Mesendoderm (in vitro differentiated cells): ENCODE measurements at regions not wholly inside any gene's neighbourhood (a gene's known extent, or its start where the extent isn't known, plus 50 kb on each side); places are given as distances from the start of the nearest gene placed in this dataset.
"Not testable (repeated sequence)": the region's sequence is repeated elsewhere in the genome, so short reads cannot be mapped to it uniquely, and the experiment has no call there.

Experiments used
- DNase-seq: peaks from one replicate; pipeline ENCODE4 v3.0.0; 2013
- H2AK5ac ChIP-seq: 2 replicates; pipeline ENCODE4 v1.6.1; 2013; ENCODE audit warnings: low read length, inconsistent platforms
- H2BK120ac ChIP-seq: 2 replicates; pipeline ENCODE4 v1.6.1; 2013; ENCODE audit warnings: low read depth, mild to moderate bottlenecking, low read length, moderate library complexity, mixed read lengths
- H2BK15ac ChIP-seq: replicated peaks from 2 replicates; pipeline ENCODE4 v1.6.1; 2013; ENCODE audit warnings: low read depth, mild to moderate bottlenecking, moderate library complexity
- H2BK5ac ChIP-seq: 2 replicates; pipeline ENCODE4 v1.6.1; 2013; ENCODE audit warnings: low read length, inconsistent platforms
- H3K18ac ChIP-seq: 2 replicates; pipeline ENCODE4 v1.6.1; 2013; ENCODE audit warnings: mild to moderate bottlenecking, low read length, mixed read lengths
- H3K23ac ChIP-seq: one replicate; pipeline ENCODE4 v1.6.1; 2013; ENCODE audit warnings: low read length
- H3K27ac ChIP-seq: 2 replicates; pipeline ENCODE4 v1.5.1; 2013; ENCODE audit warnings: low read depth, mild to moderate bottlenecking, inconsistent platforms, low read length, moderate library complexity
- H3K27me3 ChIP-seq: 2 replicates; pipeline ENCODE4 v1.6.1; 2013; ENCODE audit warnings: low read length, control low read depth, mild to moderate bottlenecking, inconsistent platforms; ENCODE audit not compliant: insufficient read depth, poor library complexity
- H3K36me3 ChIP-seq: 2 replicates; pipeline ENCODE4 v1.6.1; 2013; ENCODE audit warnings: low read length, inconsistent platforms; ENCODE audit not compliant: control insufficient read depth, insufficient read depth
- H3K4ac ChIP-seq: one replicate; pipeline ENCODE4 v1.6.1; 2013; ENCODE audit warnings: low read depth, mild to moderate bottlenecking, low read length, moderate library complexity
- H3K4me1 ChIP-seq: 2 replicates; pipeline ENCODE4 v1.6.1; 2013; ENCODE audit warnings: low read depth, low read length, inconsistent platforms; ENCODE audit not compliant: control insufficient read depth
- H3K4me2 ChIP-seq: 2 replicates; pipeline ENCODE4 v1.6.1; 2013; ENCODE audit warnings: low read length
- H3K4me3 ChIP-seq: 2 replicates; pipeline ENCODE4 v1.5.1; 2013; ENCODE audit warnings: mild to moderate bottlenecking, low read length
- H3K56ac ChIP-seq: one replicate; pipeline ENCODE4 v1.6.1; 2013; ENCODE audit warnings: low read length
- H3K79me1 ChIP-seq: 2 replicates; pipeline ENCODE4 v1.6.1; 2013; ENCODE audit warnings: low read length, inconsistent platforms
- H3K79me2 ChIP-seq: 2 replicates; pipeline ENCODE4 v1.6.1; 2013; ENCODE audit warnings: mild to moderate bottlenecking, low read length; ENCODE audit not compliant: control insufficient read depth, insufficient read depth
- H3K9ac ChIP-seq: 2 replicates; pipeline ENCODE4 v1.6.1; 2013; ENCODE audit warnings: low read length, inconsistent platforms
- H4K5ac ChIP-seq: one replicate; pipeline ENCODE4 v1.6.1; 2013; ENCODE audit warnings: low read length
- H4K8ac ChIP-seq: one replicate; pipeline ENCODE4 v1.6.1; 2013; ENCODE audit warnings: low read depth, mild to moderate bottlenecking, control low read depth, low read length, moderate library complexity
- WGBS: extraction: QIAGEN DNeasy Blood & Tissue Kit; methylation state at CpG from one replicate; pipeline ENCODE4 v1.1.7; 2013; ENCODE audit warnings: low lambda C conversion rate, missing lambda C conversion rate; ENCODE audit not compliant: insufficient coverage; ENCODE audit errors: extremely low coverage; 5-methylcytosine and 5-hydroxymethylcytosine counted together

GRCh38 chr9:106500171-106500570 is 362.8 kb upstream of the ZNF462 start:
- Histone ChIP-seq H3K36me3 (no peaks in the 10 kb centered on the region), H2AK5ac (no peak overlapping the region), H3K23ac (no peak overlapping the region), H2BK5ac (no peak overlapping the region), H3K79me2 (no peaks in the 10 kb centered on the region), H3K27me3 (no peaks in the 10 kb centered on the region), H3K56ac (no peak overlapping the region), H3K18ac (no peak overlapping the region), H2BK120ac (no peak overlapping the region), H4K5ac (no peak overlapping the region), H3K4ac (no peak overlapping the region), H3K9ac (no peak overlapping the region), H3K4me3 (no peak overlapping the region), H3K4me2 (no peak overlapping the region), H3K27ac (no peak overlapping the region), H3K4me1 (no peaks in the 10 kb centered on the region), H3K79me1 (no peaks in the 10 kb centered on the region), H4K8ac (no peak overlapping the region), H2BK15ac (no peak overlapping the region)
- DNase-seq = no peak
- WGBS = no CpG with 5 or more reads among the region's 6 CpGs

- H3K4ac ChIP-seq, H4K5ac ChIP-seq, H3K56ac ChIP-seq, H3K4me1 ChIP-seq, H3K79me1 ChIP-seq, DNase-seq, H3K79me2 ChIP-seq, H3K23ac ChIP-seq, H3K4me3 ChIP-seq, H3K4me2 ChIP-seq, H2AK5ac ChIP-seq, H4K8ac ChIP-seq, H3K9ac ChIP-seq, H3K27me3 ChIP-seq, H3K36me3 ChIP-seq, H2BK120ac ChIP-seq, H3K27ac ChIP-seq, H2BK15ac ChIP-seq, H2BK5ac ChIP-seq, H3K18ac ChIP-seq: not testable (repeated sequence)
- WGBS = no CpG with 5 or more reads among the region's 18 CpGs
These were observed 361.8 kb upstream of the ZNF462 start for GRCh38 chr9:106501210-106501609.

GRCh38 chr9:106502930-106503329 is 360.0 kb upstream of the ZNF462 start:
- Histone ChIP-seq H3K4me2 (no peak overlapping the region), H4K5ac (no peak overlapping the region), H3K79me2 (no peaks in the 10 kb centered on the region), H4K8ac (no peak overlapping the region), H3K27ac (no peak overlapping the region), H2BK5ac (no peak overlapping the region), H3K79me1 (no peaks in the 10 kb centered on the region), H3K9ac (no peak overlapping the region), H2BK120ac (no peak overlapping the region), H3K27me3 (no peaks in the 10 kb centered on the region), H3K4me3 (no peak overlapping the region), H2AK5ac (no peak overlapping the region), H3K56ac (no peak overlapping the region), H3K4ac (no peak overlapping the region), H3K18ac (no peak overlapping the region), H2BK15ac (no peak overlapping the region), H3K4me1 (no peaks in the 10 kb centered on the region), H3K23ac (no peak overlapping the region), H3K36me3 (no peaks in the 10 kb centered on the region)
- no CpG with 5 or more reads among the region's 3 CpGs for WGBS
- no peak for DNase-seq

GRCh38 chr9:106503759-106504158 is 359.2 kb upstream of the ZNF462 start:
- Histone ChIP-seq H3K4me2 (no peak overlapping the region), H3K56ac (no peak overlapping the region), H3K9ac (no peak overlapping the region), H3K79me1 (no peaks in the 10 kb centered on the region), H3K27me3 (no peaks in the 10 kb centered on the region), H3K36me3 (no peaks in the 10 kb centered on the region), H3K4ac (no peak overlapping the region), H3K23ac (no peak overlapping the region), H3K4me1 (no peaks in the 10 kb centered on the region), H2AK5ac (no peak overlapping the region), H3K4me3 (no peak overlapping the region), H2BK15ac (no peak overlapping the region), H3K79me2 (no peaks in the 10 kb centered on the region), H4K5ac (no peak overlapping the region), H2BK120ac (no peak overlapping the region), H2BK5ac (no peak overlapping the region), H4K8ac (no peak overlapping the region), H3K27ac (no peak overlapping the region), H3K18ac (no peak overlapping the region)
- DNase-seq = no peak
- WGBS = no CpG with 5 or more reads among the region's 5 CpGs

- Histone ChIP-seq H4K5ac (no peak overlapping the region), H3K23ac (no peak overlapping the region), H3K4me3 (no peak overlapping the region), H3K79me1 (no peaks in the 10 kb centered on the region), H3K27ac (no peak overlapping the region), H3K9ac (no peak overlapping the region), H3K79me2 (no peaks in the 10 kb centered on the region), H3K4me1 (no peaks in the 10 kb centered on the region), H3K27me3 (no peaks in the 10 kb centered on the region), H2BK120ac (no peak overlapping the region), H3K56ac (no peak overlapping the region), H2BK5ac (no peak overlapping the region), H3K36me3 (no peaks in the 10 kb centered on the region), H4K8ac (no peak overlapping the region), H3K4ac (no peak overlapping the region), H3K4me2 (no peak overlapping the region), H2BK15ac (no peak overlapping the region), H3K18ac (no peak overlapping the region), H2AK5ac (no peak overlapping the region)
- DNase-seq = no peak
- no CpG with 5 or more reads among the region's 2 CpGs for WGBS
These were observed 336.2 kb upstream of the ZNF462 start for GRCh38 chr9:106526716-106527204.

GRCh38 chr9:106528158-106528557 is 334.8 kb upstream of the ZNF462 start:
- H3K56ac ChIP-seq = no peak overlapping the region
- no peak overlapping the region for H2BK5ac ChIP-seq
- H2AK5ac ChIP-seq = no peak overlapping the region
- H3K4me3 ChIP-seq = no peak overlapping the region
- H2BK120ac ChIP-seq = no peak overlapping the region
- H3K27ac ChIP-seq = no peak overlapping the region
- H3K4ac ChIP-seq = no peak overlapping the region
- no CpG with 5 or more reads among the region's 4 CpGs for WGBS
- H3K27me3 ChIP-seq = no peaks in the 10 kb centered on the region
- H3K4me2 ChIP-seq = no peak overlapping the region
- H3K4me1 ChIP-seq = no peaks in the 10 kb centered on the region
- no peaks in the 10 kb centered on the region for H3K79me2 ChIP-seq
- no peaks in the 10 kb centered on the region for H3K79me1 ChIP-seq
- H3K9ac ChIP-seq = no peak overlapping the region
- H4K5ac ChIP-seq = no peak overlapping the region
- no peak for DNase-seq
- no peaks in the 10 kb centered on the region for H3K36me3 ChIP-seq
- no peak overlapping the region for H2BK15ac ChIP-seq
- H4K8ac ChIP-seq = no peak overlapping the region
- H3K23ac ChIP-seq = no peak overlapping the region
- H3K18ac ChIP-seq = no peak overlapping the region
